GM18517 (cell line): ENCODE measurements at regions not wholly inside any gene's neighbourhood (a gene's known extent, or its start where the extent isn't known, plus 50 kb on each side); places are given as distances from the start of the nearest gene placed in this dataset.
A peak's percentile ranks its signal among the peaks of the same experiment; 100 is the strongest.

Experiments used
- ATAC-seq: cut with Tn5 transposase; IDR thresholded peaks from one replicate; pipeline ENCODE4 v1.9.1; 2021; ENCODE audit warnings: mild to moderate bottlenecking, moderate library complexity; ENCODE audit not compliant: unreplicated experiment

GRCh38 chr4:140250989-140251552 lies 97.1 kb upstream of the MAML3 start:
- no peak for ATAC-seq

GRCh38 chr4:140249351-140249750 lies 95.4 kb upstream of the MAML3 start:
- no peak for ATAC-seq

- ATAC-seq = no peak
Measured at GRCh38 chr4:140247237-140247636, 93.3 kb upstream of the MAML3 start.

GRCh38 chr4:140246216-140246615 lies 92.2 kb upstream of the MAML3 start:
- ATAC-seq = no peak

- ATAC-seq = no peak
Measured at GRCh38 chr4:140244328-140244727, 90.3 kb upstream of the MAML3 start.

- ATAC-seq = peak; percentile 77
Measured at GRCh38 chr4:140243278-140243753, 89.3 kb upstream of the MAML3 start.

- ATAC-seq = peak; percentile 61
Measured at GRCh38 chr4:140242357-140243277, 88.6 kb upstream of the MAML3 start.

GRCh38 chr4:140240237-140240636 lies 86.3 kb upstream of the MAML3 start:
- ATAC-seq = no peak

- ATAC-seq = no peak
Measured at GRCh38 chr4:140239311-140239710, 85.3 kb upstream of the MAML3 start.

GRCh38 chr4:140238351-140239056 lies 84.5 kb upstream of the MAML3 start:
- no peak for ATAC-seq

GRCh38 chr4:140237616-140238350 lies 83.8 kb upstream of the MAML3 start:
- no peak for ATAC-seq

- no peak for ATAC-seq
Measured at GRCh38 chr4:140236654-140237169, 82.7 kb upstream of the MAML3 start.

GRCh38 chr4:140234697-140235060 lies 80.7 kb upstream of the MAML3 start:
- no peak for ATAC-seq

- ATAC-seq = no peak
Measured at GRCh38 chr4:140233791-140234696, 80.1 kb upstream of the MAML3 start.

- no peak for ATAC-seq
Measured at GRCh38 chr4:140229881-140230280, 75.9 kb upstream of the MAML3 start.

- no peak for ATAC-seq
Measured at GRCh38 chr4:140227286-140227685, 73.3 kb upstream of the MAML3 start.

- ATAC-seq = no peak
Measured at GRCh38 chr4:140223056-140223810, 69.2 kb upstream of the MAML3 start.

GRCh38 chr4:140222171-140222570 lies 68.2 kb upstream of the MAML3 start:
- no peak for ATAC-seq

GRCh38 chr4:140220058-140220457 lies 66.1 kb upstream of the MAML3 start:
- no peak for ATAC-seq
